Rectal smooth muscle tissue (tissue), 1 donor: ENCODE measurements at regions not wholly inside any gene's neighbourhood (a gene's known extent, or its start where the extent isn't known, plus 50 kb on each side); places are given as distances from the start of the nearest gene placed in this dataset.
"Not testable (repeated sequence)": the region's sequence is repeated elsewhere in the genome, so short reads cannot be mapped to it uniquely, and the experiment has no call there.

Source experiments
- H3K27ac ChIP-seq: one replicate; pipeline ENCODE4 v1.7.0; 2013; ENCODE audit warnings: low read depth, low read length, inconsistent platforms
- H3K27me3 ChIP-seq: one replicate; pipeline ENCODE4 v1.7.0; 2013; ENCODE audit warnings: low read length; ENCODE audit not compliant: control insufficient read depth, insufficient read depth
- H3K36me3 ChIP-seq: one replicate; pipeline ENCODE4 v1.7.0; 2013; ENCODE audit warnings: low read length; ENCODE audit not compliant: control insufficient read depth, insufficient read depth
- H3K4me1 ChIP-seq: one replicate; pipeline ENCODE4 v1.7.0; 2013; ENCODE audit warnings: low read length; ENCODE audit not compliant: control insufficient read depth, insufficient read depth
- H3K4me3 ChIP-seq: one replicate; pipeline ENCODE4 v1.7.0; 2013; ENCODE audit warnings: low read length
- H3K9ac ChIP-seq: one replicate; pipeline ENCODE4 v1.7.0; 2013; ENCODE audit warnings: low read length

- H3K9ac ChIP-seq, result no peak overlapping the region
- no peak overlapping the region for H3K4me3 ChIP-seq
Measured at GRCh38 chr18:59063300-59063906, 76.3 kb upstream of the SEC11C start.

GRCh38 chr18:59063912-59064311, 75.8 kb upstream of the SEC11C start:
- no peaks in the 10 kb centered on the region for H3K4me1 ChIP-seq
- H3K9ac ChIP-seq, result no peak overlapping the region
- peak overlapping the region; percentile 74 for H3K27ac ChIP-seq

More at GRCh38 chr18:59063300-59063906, 76.3 kb upstream of the SEC11C start:
- peak overlapping the region; percentile 74 for H3K27ac ChIP-seq
- no peaks in the 10 kb centered on the region for H3K36me3 ChIP-seq
- H3K4me1 ChIP-seq, result no peaks in the 10 kb centered on the region
- H3K27me3 ChIP-seq, result no peaks in the 10 kb centered on the region

GRCh38 chr18:59065684-59066083, 74.0 kb upstream of the SEC11C start:
- H3K4me1 ChIP-seq, result no peaks in the 10 kb centered on the region
- H3K27me3 ChIP-seq, result no peaks in the 10 kb centered on the region
- no peak overlapping the region for H3K4me3 ChIP-seq
- no peak overlapping the region for H3K27ac ChIP-seq
- H3K36me3 ChIP-seq, result no peaks in the 10 kb centered on the region
- H3K9ac ChIP-seq, result no peak overlapping the region

More at GRCh38 chr18:59063912-59064311, 75.8 kb upstream of the SEC11C start:
- Histone ChIP-seq H3K36me3 (no peaks in the 10 kb centered on the region), H3K27me3 (no peaks in the 10 kb centered on the region), H3K4me3 (no peak overlapping the region)

GRCh38 chr18:59067873-59068272, 71.8 kb upstream of the SEC11C start:
- no peaks in the 10 kb centered on the region for H3K36me3 ChIP-seq
- no peaks in the 10 kb centered on the region for H3K4me1 ChIP-seq
- no peak overlapping the region for H3K27ac ChIP-seq
- H3K27me3 ChIP-seq, result no peaks in the 10 kb centered on the region
- H3K4me3 ChIP-seq, result no peak overlapping the region
- no peak overlapping the region for H3K9ac ChIP-seq

- Histone ChIP-seq H3K27me3 (no peaks in the 10 kb centered on the region), H3K27ac (no peak overlapping the region), H3K4me1 (no peaks in the 10 kb centered on the region), H3K4me3 (no peak overlapping the region), H3K9ac (no peak overlapping the region), H3K36me3 (no peaks in the 10 kb centered on the region)
Measured at GRCh38 chr18:59068276-59069071, 71.2 kb upstream of the SEC11C start.

- no peak overlapping the region for H3K27ac ChIP-seq
- H3K27me3 ChIP-seq, result no peaks in the 10 kb centered on the region
- no peak overlapping the region for H3K9ac ChIP-seq
- H3K36me3 ChIP-seq, result no peaks in the 10 kb centered on the region
- no peak overlapping the region for H3K4me3 ChIP-seq
- no peaks in the 10 kb centered on the region for H3K4me1 ChIP-seq
Measured at GRCh38 chr18:59070181-59070912, 69.3 kb upstream of the SEC11C start.

- no peaks in the 10 kb centered on the region for H3K4me1 ChIP-seq
- H3K36me3 ChIP-seq, result no peaks in the 10 kb centered on the region
- no peaks in the 10 kb centered on the region for H3K27me3 ChIP-seq
- H3K9ac ChIP-seq, result no peak overlapping the region
- no peak overlapping the region for H3K4me3 ChIP-seq
- H3K27ac ChIP-seq, result no peak overlapping the region
Measured at GRCh38 chr18:59072727-59073421, 66.8 kb upstream of the SEC11C start.

- H3K4me3 ChIP-seq, result no peak overlapping the region
- no peak overlapping the region for H3K27ac ChIP-seq
- H3K27me3 ChIP-seq, result no peaks in the 10 kb centered on the region
- H3K9ac ChIP-seq, result no peak overlapping the region
- no peaks in the 10 kb centered on the region for H3K4me1 ChIP-seq
- H3K36me3 ChIP-seq, result no peaks in the 10 kb centered on the region
Measured at GRCh38 chr18:59075923-59076322, 63.8 kb upstream of the SEC11C start.

GRCh38 chr18:59079264-59079663, 60.4 kb upstream of the SEC11C start:
- Histone ChIP-seq H3K9ac (no peak overlapping the region), H3K36me3 (no peaks in the 10 kb centered on the region), H3K4me3 (no peak overlapping the region), H3K4me1 (no peaks in the 10 kb centered on the region), H3K27ac (no peak overlapping the region), H3K27me3 (no peaks in the 10 kb centered on the region)

- not testable (repeated sequence) for H3K9ac ChIP-seq, H3K27ac ChIP-seq, H3K36me3 ChIP-seq, H3K27me3 ChIP-seq, H3K4me1 ChIP-seq, H3K4me3 ChIP-seq
Measured at GRCh38 chr18:59079687-59080501, 59.8 kb upstream of the SEC11C start.

- Histone ChIP-seq H3K9ac (no peak overlapping the region), H3K27me3 (no peaks in the 10 kb centered on the region), H3K4me1 (no peaks in the 10 kb centered on the region), H3K4me3 (no peak overlapping the region), H3K36me3 (no peaks in the 10 kb centered on the region), H3K27ac (no peak overlapping the region)
Measured at GRCh38 chr18:59083136-59083818, 56.4 kb upstream of the SEC11C start.
